GM23338 (cell line): ENCODE measurements at regions not wholly inside any gene's neighbourhood (a gene's known extent, or its start where the extent isn't known, plus 50 kb on each side); places are given as distances from the start of the nearest gene placed in this dataset.
A peak's percentile ranks its signal among the peaks of the same experiment; 100 is the strongest.

Experiments
- ATAC-seq: fragments of 200-7000 bp; cut with Tn5 transposase; 3 replicates; pipeline ENCODE4 v1.9.1; 2020
- DNase-seq: peaks from one replicate; pipeline ENCODE4 v3.0.0-alpha.2; 2015; ENCODE audit warnings: low spot score
- H2AFZ ChIP-seq: fragments of 200-600 bp; sonication (generic); 2 replicates; pipeline ENCODE4 v1.8.0; 2016; ENCODE audit warnings: antibody characterized with exemption, mild to moderate bottlenecking, moderate library complexity
- H3F3A ChIP-seq: fragments of 200-600 bp; sonication (generic); replicated peaks from 2 replicates; pipeline ENCODE4 v1.8.0; 2017; ENCODE audit warnings: antibody characterized with exemption, mixed run types, low read depth
- H3K27ac ChIP-seq: fragments of 200-600 bp; sonication (generic); 2 replicates; pipeline ENCODE4 v1.6.1; 2016; ENCODE audit warnings: low read depth
- H3K27me3 ChIP-seq: fragments of 200-600 bp; sonication (generic); 2 replicates; pipeline ENCODE4 v1.8.0; 2016; ENCODE audit warnings: mild to moderate bottlenecking, mixed run types, moderate library complexity; ENCODE audit not compliant: insufficient read depth
- H3K36me3 ChIP-seq: fragments of 200-600 bp; sonication (generic); 2 replicates; pipeline ENCODE4 v1.8.0; 2016; ENCODE audit warnings: mild to moderate bottlenecking; ENCODE audit not compliant: insufficient read depth
- H3K4me1 ChIP-seq: fragments of 200-600 bp; sonication (generic); 2 replicates; pipeline ENCODE4 v1.8.0; 2016; ENCODE audit warnings: mild to moderate bottlenecking, moderate library complexity; ENCODE audit not compliant: insufficient read depth
- H3K4me2 ChIP-seq: fragments of 200-600 bp; sonication (generic); 2 replicates; pipeline ENCODE4 v1.7.1; 2017; ENCODE audit warnings: mixed run types
- H3K4me3 ChIP-seq: fragments of 200-600 bp; sonication (generic); 2 replicates; pipeline ENCODE4 v1.6.1; 2016; ENCODE audit warnings: mixed run types
- H3K79me2 ChIP-seq: fragments of 200-600 bp; sonication (generic); replicated peaks from 2 replicates; pipeline ENCODE4 v1.8.0; 2017; ENCODE audit warnings: mild to moderate bottlenecking; ENCODE audit not compliant: insufficient read depth
- H3K9me2 ChIP-seq: fragments of 200-600 bp; sonication (generic); 2 replicates; pipeline ENCODE4 v1.8.0; 2017; ENCODE audit not compliant: insufficient read depth
- H4K20me1 ChIP-seq: fragments of 200-600 bp; sonication (generic); replicated peaks from 2 replicates; pipeline ENCODE4 v1.8.0; 2017; ENCODE audit warnings: mild to moderate bottlenecking; ENCODE audit not compliant: insufficient read depth
- H3K27ac Mint-ChIP-seq: 2 replicates; pipeline ENCODE4 v1.8.0; 2020; ENCODE audit warnings: inconsistent platforms, mild to moderate bottlenecking, moderate library complexity, mixed read lengths
- H3K27me3 Mint-ChIP-seq: 3 replicates; pipeline ENCODE4 v1.8.0; 2022; ENCODE audit warnings: low read depth, mild to moderate bottlenecking, moderate library complexity, mixed read lengths, inconsistent platforms; ENCODE audit not compliant: insufficient read depth, poor library complexity
- H3K36me3 Mint-ChIP-seq: 3 replicates; pipeline ENCODE4 v1.8.0; 2021; ENCODE audit warnings: low read depth, mild to moderate bottlenecking, inconsistent platforms, moderate library complexity, mixed read lengths
- H3K4me1 Mint-ChIP-seq: 3 replicates; pipeline ENCODE4 v1.8.0; 2020; ENCODE audit warnings: mild to moderate bottlenecking, inconsistent platforms, mixed read lengths
- H3K4me3 Mint-ChIP-seq: 3 replicates; pipeline ENCODE4 v1.8.0; 2021; ENCODE audit warnings: moderate library complexity, mild to moderate bottlenecking, inconsistent platforms, mixed read lengths
- H3K9me3 Mint-ChIP-seq: 3 replicates; pipeline ENCODE4 v1.8.0; 2020; ENCODE audit warnings: moderate library complexity, mild to moderate bottlenecking, inconsistent platforms, mixed read lengths
- EZH2 ChIP-seq: fragments of 200-600 bp; sonication (generic); IDR thresholded peaks from one replicate; pipeline ENCODE4 v1.8.0; 2017; ENCODE audit warnings: antibody characterized with exemption, mild to moderate bottlenecking, low read depth; ENCODE audit not compliant: unreplicated experiment
- EZH2phosphoT487 ChIP-seq: fragments of 200-600 bp; sonication (generic); IDR thresholded peaks from one replicate; pipeline ENCODE4 v1.8.1; 2018; ENCODE audit warnings: antibody characterized with exemption; ENCODE audit not compliant: unreplicated experiment
- JUNB ChIP-seq: IDR thresholded peaks from one replicate; pipeline ENCODE4 v1.6.1; 2016; ENCODE audit warnings: antibody characterized with exemption; ENCODE audit not compliant: unreplicated experiment
- POLR2AphosphoS5 ChIP-seq: IDR thresholded peaks from 2 replicates; pipeline ENCODE4 v1.6.1; 2016; ENCODE audit warnings: antibody characterized with exemption, low read depth
- ZNF114 ChIP-seq: fragments of 250-450 bp; sonication (Bioruptor Pico); IDR thresholded peaks from 2 replicates; pipeline ENCODE4 v1.5.0; 2020; ENCODE audit warnings: mild to moderate bottlenecking, moderate library complexity
- ZNF331 ChIP-seq: fragments of 250-450 bp; sonication (Bioruptor Pico); IDR thresholded peaks from 2 replicates; pipeline ENCODE4 v1.5.0; 2020; ENCODE audit warnings: low read depth, mild to moderate bottlenecking, moderate library complexity
- TF ChIP-seq, protein P1 (sequence below), 2 experiments: fragments of 200-600 bp in 1 of 2; sonication (generic) in 1 of 2; conservative IDR thresholded peaks; 2 replicates each; pipeline versions ENCODE4 v1.5.1 to v1.6.1; 2016 to 2017; ENCODE audit warnings: antibody characterized with exemption in 2 of 2, low read depth in 2 of 2, mild to moderate bottlenecking in 2 of 2, moderate library complexity in 1 of 2
- TF ChIP-seq, protein P2 (sequence below): fragments of 250-450 bp; sonication (Bioruptor Pico); IDR thresholded peaks from 2 replicates; pipeline ENCODE4 v1.5.0; 2020; ENCODE audit warnings: mild to moderate bottlenecking, moderate library complexity

DNA sequence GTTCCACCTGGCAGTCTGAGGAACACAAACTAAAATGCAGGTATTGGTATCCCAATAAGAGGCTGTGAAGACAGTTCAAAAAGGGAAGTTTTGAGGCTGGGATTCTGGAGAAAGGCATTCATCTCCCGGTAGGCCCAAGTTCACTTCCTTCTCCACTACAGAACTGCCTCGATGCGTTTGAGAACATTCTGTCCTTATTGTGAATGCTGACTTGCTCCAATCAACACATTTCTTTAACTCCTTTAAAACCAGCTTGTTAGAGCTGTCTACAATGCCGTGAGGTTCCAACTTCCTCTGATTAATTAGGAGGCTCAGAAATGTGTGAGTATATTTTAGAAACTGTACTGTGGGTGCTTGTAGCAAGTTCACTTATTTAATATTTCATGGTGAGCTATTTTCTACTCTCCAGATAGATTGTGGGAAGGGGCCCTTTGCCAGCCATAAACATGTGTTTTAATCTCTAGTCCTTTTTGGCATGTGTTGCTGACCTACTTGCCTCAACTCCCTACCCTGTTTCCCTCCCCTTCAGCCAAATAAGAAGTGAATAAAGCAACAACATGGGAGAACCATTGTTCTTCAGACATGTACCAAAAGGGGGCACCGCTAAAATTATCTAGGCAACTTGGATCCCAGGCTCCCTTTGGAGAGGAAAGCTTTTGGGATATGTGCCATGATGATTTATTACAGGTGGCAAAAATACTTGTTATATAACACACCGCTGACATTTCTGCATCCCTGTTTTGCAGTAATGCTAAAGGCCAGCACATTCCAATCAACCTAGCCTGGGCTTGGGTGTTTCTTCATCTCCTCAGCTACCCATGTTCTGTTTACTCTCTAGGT lies 245.6 kb downstream of the BLID start:
- no peak overlapping the region for H3K4me3 ChIP-seq
- DNase-seq: peak; percentile 17
- H3K79me2 ChIP-seq: no peaks in the 10 kb centered on the region
- peak overlapping the region; percentile 58; the same call in 1 of the 2 replicates for H2AFZ ChIP-seq
- H3K4me1 ChIP-seq: peaks cover 5% of the 10 kb centered on the region; the same call in 1 of the 2 replicates
- no peak for ATAC-seq
- no peaks in the 10 kb centered on the region for H3F3A ChIP-seq
- no peaks in the 10 kb centered on the region for H3K36me3 ChIP-seq
- no peak overlapping the region for H3K27ac Mint-ChIP-seq
- TF ChIP-seq EZH2 (no peak), POLR2AphosphoS5 (no peak)
- TF ChIP-seq, protein P1, sequence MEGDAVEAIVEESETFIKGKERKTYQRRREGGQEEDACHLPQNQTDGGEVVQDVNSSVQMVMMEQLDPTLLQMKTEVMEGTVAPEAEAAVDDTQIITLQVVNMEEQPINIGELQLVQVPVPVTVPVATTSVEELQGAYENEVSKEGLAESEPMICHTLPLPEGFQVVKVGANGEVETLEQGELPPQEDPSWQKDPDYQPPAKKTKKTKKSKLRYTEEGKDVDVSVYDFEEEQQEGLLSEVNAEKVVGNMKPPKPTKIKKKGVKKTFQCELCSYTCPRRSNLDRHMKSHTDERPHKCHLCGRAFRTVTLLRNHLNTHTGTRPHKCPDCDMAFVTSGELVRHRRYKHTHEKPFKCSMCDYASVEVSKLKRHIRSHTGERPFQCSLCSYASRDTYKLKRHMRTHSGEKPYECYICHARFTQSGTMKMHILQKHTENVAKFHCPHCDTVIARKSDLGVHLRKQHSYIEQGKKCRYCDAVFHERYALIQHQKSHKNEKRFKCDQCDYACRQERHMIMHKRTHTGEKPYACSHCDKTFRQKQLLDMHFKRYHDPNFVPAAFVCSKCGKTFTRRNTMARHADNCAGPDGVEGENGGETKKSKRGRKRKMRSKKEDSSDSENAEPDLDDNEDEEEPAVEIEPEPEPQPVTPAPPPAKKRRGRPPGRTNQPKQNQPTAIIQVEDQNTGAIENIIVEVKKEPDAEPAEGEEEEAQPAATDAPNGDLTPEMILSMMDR (conservative IDR thresholded peaks at IDR 0.05; ENCODE audit: low read depth in 2 of 2): peak; percentile 22 to 31; a peak in 3 of 4 replicates
- no peak overlapping the region for H3K4me2 ChIP-seq
- H4K20me1 ChIP-seq: no peaks in the 10 kb centered on the region
- no peaks in the 10 kb centered on the region for H3K27me3 ChIP-seq
- peaks cover 8% of the 10 kb centered on the region for H3K27me3 Mint-ChIP-seq
- no peaks in the 10 kb centered on the region for H3K9me3 Mint-ChIP-seq
- peaks cover 12% of the 10 kb centered on the region for H3K4me1 Mint-ChIP-seq
- H3K9me2 ChIP-seq: 0 out of 2 replicates have a peak, but pooled peaks cover 4% of the 10 kb centered on the region
- H3K27ac ChIP-seq: no peak overlapping the region
- no peak overlapping the region for H3K4me3 Mint-ChIP-seq
- no peaks in the 10 kb centered on the region for H3K36me3 Mint-ChIP-seq

DNA sequence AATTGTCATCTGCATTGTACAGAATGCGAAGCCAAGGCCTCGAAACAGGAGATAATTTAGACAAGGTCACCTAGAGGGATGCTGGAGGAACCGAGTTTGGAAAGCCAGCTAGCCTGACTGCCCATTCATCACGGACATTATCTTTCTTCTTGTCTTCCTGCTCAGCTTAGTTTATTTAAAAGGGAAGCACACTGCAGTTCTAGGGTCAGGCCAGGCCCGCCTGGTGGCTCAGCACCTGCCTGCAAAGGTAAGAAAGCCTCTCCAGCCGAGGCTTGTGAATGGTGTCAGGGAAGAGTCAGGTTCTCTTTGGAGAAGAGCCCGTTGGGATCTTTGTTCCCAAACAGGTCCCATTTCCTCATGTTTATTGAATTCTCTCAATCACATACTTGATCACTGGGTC lies 246.5 kb downstream of the BLID start:
- Mint-ChIP-seq H3K27ac (no peak overlapping the region), H3K4me1 (peaks cover 12% of the 10 kb centered on the region), H3K27me3 (peaks cover 6% of the 10 kb centered on the region), H3K36me3 (no peaks in the 10 kb centered on the region), H3K9me3 (no peaks in the 10 kb centered on the region), H3K4me3 (no peak overlapping the region)
- DNase-seq (no peak), ATAC-seq (peak; percentile 41; the same call in 1 of the 3 replicates)
- Histone ChIP-seq H3F3A (no peaks in the 10 kb centered on the region), H3K9me2 (0 out of 2 replicates have a peak, but pooled peaks cover 4% of the 10 kb centered on the region), H3K4me1 (peaks cover 5% of the 10 kb centered on the region; the same call in 1 of the 2 replicates), H3K4me2 (no peak overlapping the region), H3K79me2 (no peaks in the 10 kb centered on the region), H3K27ac (no peak overlapping the region), H4K20me1 (no peaks in the 10 kb centered on the region), H3K4me3 (no peak overlapping the region), H3K36me3 (no peaks in the 10 kb centered on the region), H3K27me3 (no peaks in the 10 kb centered on the region), H2AFZ (peak overlapping the region; percentile 58; the same call in 1 of the 2 replicates)
- no peak for TF ChIP-seq ZNF331
- TF ChIP-seq, protein P1 (conservative IDR thresholded peaks at IDR 0.05; ENCODE audit: low read depth in 2 of 2): no peak
- TF ChIP-seq ZNF114: no peak
- TF ChIP-seq, protein P2, sequence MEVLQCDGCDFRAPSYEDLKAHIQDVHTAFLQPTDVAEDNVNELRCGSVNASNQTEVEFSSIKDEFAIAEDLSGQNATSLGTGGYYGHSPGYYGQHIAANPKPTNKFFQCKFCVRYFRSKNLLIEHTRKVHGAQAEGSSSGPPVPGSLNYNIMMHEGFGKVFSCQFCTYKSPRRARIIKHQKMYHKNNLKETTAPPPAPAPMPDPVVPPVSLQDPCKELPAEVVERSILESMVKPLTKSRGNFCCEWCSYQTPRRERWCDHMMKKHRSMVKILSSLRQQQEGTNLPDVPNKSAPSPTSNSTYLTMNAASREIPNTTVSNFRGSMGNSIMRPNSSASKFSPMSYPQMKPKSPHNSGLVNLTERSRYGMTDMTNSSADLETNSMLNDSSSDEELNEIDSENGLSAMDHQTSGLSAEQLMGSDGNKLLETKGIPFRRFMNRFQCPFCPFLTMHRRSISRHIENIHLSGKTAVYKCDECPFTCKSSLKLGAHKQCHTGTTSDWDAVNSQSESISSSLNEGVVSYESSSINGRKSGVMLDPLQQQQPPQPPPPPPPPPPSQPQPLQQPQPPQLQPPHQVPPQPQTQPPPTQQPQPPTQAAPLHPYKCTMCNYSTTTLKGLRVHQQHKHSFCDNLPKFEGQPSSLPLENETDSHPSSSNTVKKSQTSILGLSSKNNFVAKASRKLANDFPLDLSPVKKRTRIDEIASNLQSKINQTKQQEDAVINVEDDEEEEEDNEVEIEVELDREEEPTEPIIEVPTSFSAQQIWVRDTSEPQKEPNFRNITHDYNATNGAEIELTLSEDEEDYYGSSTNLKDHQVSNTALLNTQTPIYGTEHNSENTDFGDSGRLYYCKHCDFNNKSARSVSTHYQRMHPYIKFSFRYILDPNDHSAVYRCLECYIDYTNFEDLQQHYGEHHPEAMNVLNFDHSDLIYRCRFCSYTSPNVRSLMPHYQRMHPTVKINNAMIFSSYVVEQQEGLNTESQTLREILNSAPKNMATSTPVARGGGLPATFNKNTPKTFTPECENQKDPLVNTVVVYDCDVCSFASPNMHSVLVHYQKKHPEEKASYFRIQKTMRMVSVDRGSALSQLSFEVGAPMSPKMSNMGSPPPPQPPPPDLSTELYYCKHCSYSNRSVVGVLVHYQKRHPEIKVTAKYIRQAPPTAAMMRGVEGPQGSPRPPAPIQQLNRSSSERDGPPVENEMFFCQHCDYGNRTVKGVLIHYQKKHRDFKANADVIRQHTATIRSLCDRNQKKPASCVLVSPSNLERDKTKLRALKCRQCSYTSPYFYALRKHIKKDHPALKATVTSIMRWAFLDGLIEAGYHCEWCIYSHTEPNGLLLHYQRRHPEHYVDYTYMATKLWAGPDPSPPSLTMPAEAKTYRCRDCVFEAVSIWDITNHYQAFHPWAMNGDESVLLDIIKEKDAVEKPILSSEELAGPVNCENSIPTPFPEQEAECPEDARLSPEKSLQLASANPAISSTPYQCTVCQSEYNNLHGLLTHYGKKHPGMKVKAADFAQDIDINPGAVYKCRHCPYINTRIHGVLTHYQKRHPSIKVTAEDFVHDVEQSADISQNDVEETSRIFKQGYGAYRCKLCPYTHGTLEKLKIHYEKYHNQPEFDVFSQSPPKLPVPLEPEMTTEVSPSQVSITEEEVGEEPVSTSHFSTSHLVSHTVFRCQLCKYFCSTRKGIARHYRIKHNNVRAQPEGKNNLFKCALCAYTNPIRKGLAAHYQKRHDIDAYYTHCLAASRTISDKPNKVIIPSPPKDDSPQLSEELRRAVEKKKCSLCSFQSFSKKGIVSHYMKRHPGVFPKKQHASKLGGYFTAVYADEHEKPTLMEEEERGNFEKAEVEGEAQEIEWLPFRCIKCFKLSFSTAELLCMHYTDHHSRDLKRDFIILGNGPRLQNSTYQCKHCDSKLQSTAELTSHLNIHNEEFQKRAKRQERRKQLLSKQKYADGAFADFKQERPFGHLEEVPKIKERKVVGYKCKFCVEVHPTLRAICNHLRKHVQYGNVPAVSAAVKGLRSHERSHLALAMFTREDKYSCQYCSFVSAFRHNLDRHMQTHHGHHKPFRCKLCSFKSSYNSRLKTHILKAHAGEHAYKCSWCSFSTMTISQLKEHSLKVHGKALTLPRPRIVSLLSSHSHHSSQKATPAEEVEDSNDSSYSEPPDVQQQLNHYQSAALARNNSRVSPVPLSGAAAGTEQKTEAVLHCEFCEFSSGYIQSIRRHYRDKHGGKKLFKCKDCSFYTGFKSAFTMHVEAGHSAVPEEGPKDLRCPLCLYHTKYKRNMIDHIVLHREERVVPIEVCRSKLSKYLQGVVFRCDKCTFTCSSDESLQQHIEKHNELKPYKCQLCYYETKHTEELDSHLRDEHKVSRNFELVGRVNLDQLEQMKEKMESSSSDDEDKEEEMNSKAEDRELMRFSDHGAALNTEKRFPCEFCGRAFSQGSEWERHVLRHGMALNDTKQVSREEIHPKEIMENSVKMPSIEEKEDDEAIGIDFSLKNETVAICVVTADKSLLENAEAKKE (CRISPR knock-in tag): no peak
- TF ChIP-seq JUNB: no peak
- TF ChIP-seq EZH2phosphoT487: no peak
